GM18519 (cell line): ENCODE measurements at regions not wholly inside any gene's neighbourhood (a gene's known extent, or its start where the extent isn't known, plus 50 kb on each side); places are given as distances from the start of the nearest gene placed in this dataset.

ENCODE experiments used
- ATAC-seq: cut with Tn5 transposase; IDR thresholded peaks from one replicate; pipeline ENCODE4 v1.9.1; 2021; ENCODE audit warnings: mild to moderate bottlenecking, moderate library complexity; ENCODE audit not compliant: unreplicated experiment, low FRiP score

DNA sequence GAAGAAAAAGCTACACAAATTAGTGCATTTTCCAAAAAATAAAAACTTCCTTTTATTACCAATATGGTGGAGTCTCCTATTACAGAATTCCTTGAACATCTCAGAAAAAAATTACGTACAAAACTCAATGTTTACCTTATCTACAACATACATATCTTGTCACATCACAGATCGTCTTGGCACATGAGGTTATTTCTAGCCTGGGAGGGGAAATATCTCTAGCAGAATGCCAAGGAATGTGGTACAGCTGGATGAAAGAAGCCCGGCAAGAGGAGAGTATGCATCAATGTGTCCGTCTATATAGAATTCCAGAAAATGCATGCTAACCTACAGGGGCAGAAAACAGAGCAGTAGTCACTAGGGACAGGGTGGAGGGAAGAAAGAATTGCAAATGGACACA lies 443.8 kb downstream of the ZSWIM6 start:
- ATAC-seq = no peak

DNA sequence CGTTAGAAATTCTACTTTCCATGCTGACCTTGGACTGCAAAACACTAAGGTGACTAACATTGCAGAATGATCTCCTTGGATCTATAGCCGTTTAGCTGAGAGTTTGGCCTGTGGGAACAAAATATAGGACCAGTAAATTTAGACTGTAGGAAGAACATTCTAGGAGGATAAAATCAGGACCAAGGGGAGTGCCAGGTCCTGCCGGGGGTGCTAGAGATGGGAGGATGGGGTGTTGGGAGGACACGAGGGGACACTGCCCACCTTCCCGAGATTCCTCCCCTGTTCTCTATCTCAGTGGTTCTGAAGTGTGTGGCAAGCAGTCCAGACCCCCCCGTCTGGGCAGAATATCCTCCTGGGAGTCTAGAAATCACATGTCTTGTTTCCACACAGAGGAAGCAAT lies 445.2 kb downstream of the ZSWIM6 start:
- no peak for ATAC-seq

DNA sequence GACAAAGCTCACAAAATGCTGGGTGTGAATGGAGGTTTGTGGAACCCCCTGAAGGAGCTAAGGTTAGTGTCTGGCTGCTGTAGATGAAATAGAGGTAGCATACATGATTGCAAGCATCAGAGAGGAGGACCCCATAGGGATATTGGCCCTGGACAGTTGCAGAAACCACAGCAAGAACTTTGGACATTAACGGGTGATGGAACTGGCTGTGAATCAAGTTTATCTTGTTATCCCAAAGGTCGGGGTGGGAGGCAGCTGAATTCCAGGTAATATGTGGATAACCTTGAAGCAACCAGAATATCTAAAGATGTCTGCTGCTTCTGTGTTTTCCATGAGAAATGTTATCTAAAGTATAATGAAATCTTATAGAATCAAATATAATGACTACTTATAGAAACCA lies 447.7 kb downstream of the ZSWIM6 start:
- ATAC-seq = no peak

- ATAC-seq = no peak
Measured at GRCh38 chr5:61783481-61783880, 451.4 kb downstream of the ZSWIM6 start.

GRCh38 chr5:61784341-61784740 lies 452.3 kb downstream of the ZSWIM6 start:
- ATAC-seq = no peak

DNA sequence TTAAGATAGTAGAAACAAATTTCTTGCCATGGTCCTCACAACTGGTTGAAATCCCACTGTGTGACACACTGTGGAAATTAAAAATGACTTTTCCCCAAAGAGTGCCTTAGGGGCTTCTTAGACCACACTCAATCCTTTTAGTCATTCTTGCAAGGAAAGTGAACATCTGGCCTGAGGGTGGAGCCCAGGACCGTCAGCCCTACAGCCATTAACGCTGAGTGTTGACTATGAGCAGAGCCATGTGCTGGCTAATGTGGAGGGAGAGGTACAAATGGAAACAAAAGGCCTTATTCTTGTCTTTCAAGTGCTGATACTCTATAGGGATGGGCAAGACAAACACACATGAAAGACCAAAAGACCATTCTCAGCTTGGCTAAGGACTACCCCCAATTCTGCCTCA lies 456.5 kb downstream of the ZSWIM6 start:
- no peak for ATAC-seq

DNA sequence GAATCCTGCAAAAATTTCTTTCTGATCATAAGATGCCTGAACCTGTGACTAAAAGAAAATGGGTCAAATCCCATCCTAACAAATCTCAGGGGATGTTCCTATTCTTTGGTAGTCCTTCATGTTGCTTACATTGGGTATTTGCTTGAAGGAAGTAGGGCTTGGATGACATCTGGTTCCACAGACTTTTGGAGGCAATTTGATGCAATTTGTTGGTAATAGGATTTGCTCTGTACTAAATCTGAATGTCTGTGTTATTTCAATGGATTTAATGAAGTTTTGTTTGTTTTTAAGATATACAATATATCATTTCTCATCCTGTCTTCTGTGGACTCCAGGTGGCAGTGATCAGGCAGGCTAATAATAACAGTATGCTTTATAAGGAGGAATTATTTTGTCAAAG lies 457.9 kb downstream of the ZSWIM6 start:
- no peak for ATAC-seq

- peak; percentile 87 for ATAC-seq
Measured at GRCh38 chr5:61790678-61791077, 458.6 kb downstream of the ZSWIM6 start.

DNA sequence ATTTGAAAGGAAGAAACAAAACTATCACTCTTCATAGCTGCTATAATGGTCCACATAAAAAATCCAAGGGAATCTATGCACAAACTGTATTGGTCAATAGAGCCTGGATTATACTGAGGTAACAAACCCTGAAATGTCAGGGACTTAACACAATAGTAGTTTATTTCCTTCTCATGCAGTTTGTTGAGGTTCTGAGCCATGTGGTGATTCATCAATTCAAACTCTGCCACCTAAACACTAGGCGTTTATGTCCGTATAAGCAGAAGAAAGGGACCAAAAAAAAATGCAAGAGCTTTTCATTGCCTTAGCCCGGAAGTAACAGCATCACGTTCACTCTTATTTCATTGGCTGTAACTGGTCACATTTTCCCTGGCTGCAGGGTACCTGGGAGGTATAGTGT lies 464.7 kb downstream of the ZSWIM6 start:
- no peak for ATAC-seq

DNA sequence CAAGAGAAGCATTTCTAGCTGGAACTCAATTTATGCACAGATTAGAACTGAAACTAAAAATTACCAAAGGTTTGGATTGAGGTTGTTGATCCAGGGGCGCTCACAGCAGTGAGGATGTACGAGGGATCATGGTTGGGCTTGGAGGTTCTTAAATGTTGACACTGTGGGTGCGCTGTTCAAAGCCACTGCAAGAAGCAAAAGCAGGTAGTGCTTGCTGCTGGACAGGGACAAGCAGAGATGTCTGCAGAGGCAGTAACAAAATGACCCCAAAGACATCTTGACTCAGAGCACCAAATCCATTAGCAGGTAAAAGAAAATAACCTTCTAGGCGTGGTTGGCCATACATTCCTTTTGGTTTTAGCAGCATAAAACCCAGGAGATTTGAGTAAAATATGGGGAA lies 468.4 kb downstream of the ZSWIM6 start:
- ATAC-seq = no peak

DNA sequence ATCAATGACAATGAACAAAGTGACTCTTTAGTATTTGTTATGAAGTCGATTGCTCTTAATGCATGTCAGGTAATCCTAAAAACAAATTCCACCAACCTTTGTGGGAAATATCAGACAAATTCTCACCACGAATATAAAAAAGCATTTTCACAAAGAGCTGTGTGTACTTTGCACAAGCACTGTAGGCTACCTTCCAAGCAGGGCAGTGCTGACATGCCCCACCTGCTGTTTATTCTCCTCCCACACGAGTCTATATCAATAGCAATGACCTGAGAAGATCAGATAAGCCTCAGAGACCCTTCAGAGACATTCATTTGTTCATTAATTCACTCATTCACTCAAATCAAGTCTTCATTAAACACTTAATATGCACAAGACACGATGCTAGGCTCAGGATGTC lies 469.1 kb downstream of the ZSWIM6 start:
- ATAC-seq = no peak

GRCh38 chr5:61802456-61802855 lies 470.4 kb downstream of the ZSWIM6 start:
- ATAC-seq = no peak

DNA sequence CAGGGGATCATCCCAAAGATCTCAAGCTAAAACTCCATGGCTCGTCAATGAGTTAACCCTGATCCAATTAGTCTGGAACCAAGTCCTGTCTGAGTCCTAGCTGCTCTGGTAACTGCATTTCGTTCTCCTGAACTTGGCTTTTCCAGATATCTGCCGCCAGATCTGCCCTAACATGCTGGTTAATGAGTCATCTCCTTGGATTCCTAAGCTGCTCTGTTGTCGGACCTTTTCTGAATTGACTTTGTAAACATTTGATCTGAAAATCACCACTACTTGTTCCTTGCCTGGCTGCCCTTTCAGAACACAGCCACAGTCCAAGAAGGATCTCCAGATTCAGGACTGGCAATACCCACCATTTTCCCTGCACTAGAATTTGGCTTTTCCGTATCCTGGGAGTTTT lies 473.0 kb downstream of the ZSWIM6 start:
- ATAC-seq = no peak

DNA sequence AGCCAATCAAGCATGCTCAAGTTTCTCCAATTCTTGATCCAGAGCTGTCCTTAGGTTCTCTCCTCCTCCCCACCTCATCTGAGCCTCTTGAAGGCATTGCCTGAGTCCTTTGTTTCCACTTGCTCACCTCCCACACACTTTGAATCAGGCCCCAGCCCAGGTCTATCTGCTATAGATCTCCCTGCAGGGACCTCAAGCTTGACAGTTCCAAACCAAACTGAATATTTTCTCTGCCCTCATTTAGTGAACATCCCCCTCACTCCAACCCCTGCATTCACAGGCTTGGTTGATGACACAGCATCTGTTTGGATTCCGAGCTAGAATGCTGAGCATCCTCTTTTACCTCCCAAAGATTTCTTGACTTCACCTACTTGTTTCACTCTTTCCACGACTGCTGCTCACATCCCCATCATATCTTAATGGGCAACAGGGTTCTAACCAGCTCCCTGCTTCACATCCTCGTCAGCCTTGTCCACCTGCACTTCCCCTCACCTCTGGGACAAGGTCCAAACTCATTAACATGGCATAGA lies 474.5 kb downstream of the ZSWIM6 start:
- ATAC-seq = no peak

DNA sequence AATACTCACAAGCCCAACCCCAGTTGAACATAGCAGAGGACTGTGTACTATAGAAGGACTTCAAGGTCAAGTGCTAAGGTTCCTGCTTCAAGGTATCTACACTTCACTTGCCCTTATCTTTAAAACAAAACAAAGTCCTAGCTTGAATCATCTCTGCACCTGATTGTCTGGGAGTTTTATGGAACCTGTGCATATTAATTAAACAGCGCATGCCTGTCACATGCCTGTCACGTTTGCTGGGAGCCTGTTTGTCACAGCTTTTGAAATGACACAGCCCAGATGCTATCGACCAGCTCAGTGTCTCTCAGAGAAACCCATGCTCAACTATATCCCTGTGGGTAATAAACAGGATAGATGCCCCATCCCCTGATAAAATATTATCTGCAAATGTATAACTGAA lies 476.0 kb downstream of the ZSWIM6 start:
- no peak for ATAC-seq

DNA sequence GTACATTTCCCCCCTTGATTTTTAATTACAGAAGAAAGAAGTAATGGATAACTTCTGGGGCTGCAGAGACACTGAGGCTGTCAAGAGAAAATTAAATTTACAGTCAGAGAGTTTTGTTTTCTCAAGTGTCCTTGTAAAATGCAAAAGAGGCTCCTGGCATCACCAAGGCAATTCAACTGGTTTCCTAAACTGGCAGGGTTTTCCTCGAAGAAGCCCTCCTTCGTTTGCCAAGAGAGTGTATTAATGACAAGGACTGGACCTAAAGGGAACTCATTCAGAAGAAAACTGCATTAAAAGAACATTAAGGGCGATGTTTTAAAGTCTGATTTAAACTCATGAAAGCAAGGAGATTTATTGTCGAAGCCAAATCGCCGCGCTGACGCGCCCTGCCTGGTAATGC lies 476.9 kb downstream of the ZSWIM6 start:
- no peak for ATAC-seq

GRCh38 chr5:61809651-61810050 lies 477.6 kb downstream of the ZSWIM6 start:
- no peak for ATAC-seq

- no peak for ATAC-seq
Measured at GRCh38 chr5:61811052-61811451, 479.0 kb downstream of the ZSWIM6 start.

- ATAC-seq = no peak
Measured at GRCh38 chr5:61813361-61813760, 481.3 kb downstream of the ZSWIM6 start.

DNA sequence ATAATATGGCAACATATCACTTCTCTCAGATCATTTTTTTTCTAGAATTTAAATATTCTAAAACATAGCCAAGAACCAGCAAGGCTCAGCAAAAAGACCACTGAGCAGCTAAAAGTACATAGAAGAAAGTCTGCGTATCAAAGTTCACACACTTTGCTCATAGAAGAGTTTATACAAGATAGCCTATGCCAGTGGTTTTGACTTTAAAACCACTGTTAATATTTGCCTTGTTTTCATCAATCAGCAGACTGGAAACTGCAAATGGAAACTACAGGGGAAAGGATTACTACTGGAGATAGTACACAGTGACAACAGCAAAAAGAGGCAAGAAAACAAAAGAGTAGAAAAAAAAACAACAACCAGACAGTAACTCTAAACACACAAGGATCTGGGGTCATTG lies 483.3 kb downstream of the ZSWIM6 start:
- ATAC-seq = no peak

DNA sequence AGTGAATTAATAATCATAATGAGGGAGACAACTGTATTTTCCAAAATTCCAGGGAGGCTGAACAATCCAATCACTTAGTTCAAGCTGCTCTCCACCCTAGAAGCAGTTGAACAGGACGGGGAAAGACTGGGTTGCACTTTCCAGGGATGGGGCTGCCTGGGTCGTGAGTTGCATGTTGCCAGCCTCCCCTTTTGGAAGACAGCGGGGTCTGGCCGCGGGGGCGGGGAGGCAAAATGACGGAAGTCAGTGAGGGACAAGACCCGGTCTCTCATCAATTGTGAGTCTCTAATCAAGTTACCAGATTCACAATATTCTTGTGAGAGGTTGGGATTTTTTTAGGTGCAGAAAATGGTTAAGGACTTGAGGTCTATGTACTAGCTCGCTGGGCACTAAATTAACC lies 484.1 kb downstream of the ZSWIM6 start:
- no peak for ATAC-seq

DNA sequence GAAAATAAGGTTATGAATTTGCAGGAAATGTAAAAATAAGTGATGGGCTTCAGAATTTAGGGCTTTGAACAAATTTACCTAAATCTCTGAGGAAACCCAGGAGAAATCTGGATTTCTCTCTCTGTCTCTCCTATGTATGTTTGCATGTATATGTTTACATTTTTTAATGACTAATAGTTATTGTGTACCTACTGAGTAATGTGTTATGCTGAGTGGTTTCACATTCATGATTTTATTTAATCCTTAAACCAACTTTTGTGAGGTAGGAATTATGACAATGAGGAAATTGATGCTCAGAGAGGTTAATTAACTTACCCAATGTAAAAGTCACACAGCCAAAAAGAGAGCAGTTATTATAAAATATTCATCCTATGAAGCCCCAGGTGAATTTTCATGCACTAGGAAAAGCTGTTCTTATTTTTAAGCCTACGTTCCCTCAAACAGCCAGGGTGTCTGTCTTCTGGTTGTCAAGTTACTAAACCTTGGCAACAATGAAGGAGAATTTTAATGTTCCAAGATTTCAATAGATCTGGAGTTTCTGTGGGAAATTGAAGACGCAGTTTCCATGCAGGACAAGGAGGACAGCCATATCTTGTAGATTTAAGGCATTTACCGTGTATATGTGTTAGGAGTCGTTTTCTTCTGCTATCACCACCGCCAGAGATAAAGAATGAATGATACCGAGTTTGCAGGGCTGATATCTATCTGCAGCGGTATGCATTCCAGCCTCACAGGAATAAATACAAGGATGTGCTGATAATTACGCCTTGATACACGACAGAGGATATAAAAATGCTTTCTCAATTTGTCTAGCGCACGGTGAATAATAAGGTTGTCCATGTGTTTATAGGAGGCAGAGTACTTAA lies 484.8 kb downstream of the ZSWIM6 start:
- ATAC-seq = no peak
